ENCODE measurements at regions not wholly inside any gene's neighbourhood (a gene's known extent, or its start where the extent isn't known, plus 50 kb on each side); places are given as distances from the start of the nearest gene placed in this dataset.

DNA sequence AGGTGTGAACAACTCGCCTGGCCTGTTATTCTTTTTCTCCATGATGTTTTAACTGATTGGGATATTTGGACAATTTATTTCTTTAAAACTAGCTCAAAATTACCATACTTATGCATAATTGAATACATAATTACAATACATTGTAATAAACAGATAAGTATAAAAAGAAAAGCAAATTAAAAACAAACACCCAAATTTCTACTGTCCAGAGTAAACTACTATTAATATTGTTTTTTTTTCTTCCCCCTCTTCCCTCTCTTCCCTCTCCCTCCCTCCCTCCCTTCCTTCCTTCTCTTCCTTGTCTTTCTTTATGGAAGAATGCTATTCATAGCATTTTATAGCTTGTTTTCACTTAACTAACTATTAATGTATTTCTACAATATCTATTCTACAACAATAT is 117.7 kb upstream of the IVNS1ABP start:
- TF ChIP-seq, protein P1, sequence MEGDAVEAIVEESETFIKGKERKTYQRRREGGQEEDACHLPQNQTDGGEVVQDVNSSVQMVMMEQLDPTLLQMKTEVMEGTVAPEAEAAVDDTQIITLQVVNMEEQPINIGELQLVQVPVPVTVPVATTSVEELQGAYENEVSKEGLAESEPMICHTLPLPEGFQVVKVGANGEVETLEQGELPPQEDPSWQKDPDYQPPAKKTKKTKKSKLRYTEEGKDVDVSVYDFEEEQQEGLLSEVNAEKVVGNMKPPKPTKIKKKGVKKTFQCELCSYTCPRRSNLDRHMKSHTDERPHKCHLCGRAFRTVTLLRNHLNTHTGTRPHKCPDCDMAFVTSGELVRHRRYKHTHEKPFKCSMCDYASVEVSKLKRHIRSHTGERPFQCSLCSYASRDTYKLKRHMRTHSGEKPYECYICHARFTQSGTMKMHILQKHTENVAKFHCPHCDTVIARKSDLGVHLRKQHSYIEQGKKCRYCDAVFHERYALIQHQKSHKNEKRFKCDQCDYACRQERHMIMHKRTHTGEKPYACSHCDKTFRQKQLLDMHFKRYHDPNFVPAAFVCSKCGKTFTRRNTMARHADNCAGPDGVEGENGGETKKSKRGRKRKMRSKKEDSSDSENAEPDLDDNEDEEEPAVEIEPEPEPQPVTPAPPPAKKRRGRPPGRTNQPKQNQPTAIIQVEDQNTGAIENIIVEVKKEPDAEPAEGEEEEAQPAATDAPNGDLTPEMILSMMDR (CRISPR knock-in tag; IDR thresholded peaks at IDR 0.05), result no peak
- TF ChIP-seq PHF8 (CRISPR knock-in tag; IDR thresholded peaks at IDR 0.05) (no peak), TCF7L2 (IDR thresholded peaks at IDR 0.05; ENCODE audit: low read depth, low read length) (no peak), EZH2 (conservative IDR thresholded peaks at IDR 0.05; ENCODE audit: low read depth, low read length) (no peak), RNF2 (conservative IDR thresholded peaks at IDR 0.05; ENCODE audit: low read depth) (no peak), TGIF2 (CRISPR knock-in tag; IDR thresholded peaks at IDR 0.05) (no peak), POLR2A (IDR thresholded peaks at IDR 0.05; ENCODE audit: insufficient read depth in 1 of 2, low read depth in 2 of 2, low read length in 2 of 2) (no peak), XRCC5 (optimal IDR thresholded peaks at IDR 0.05; ENCODE audit: low read length) (no peak), GABPB1 (CRISPR knock-in tag; IDR thresholded peaks at IDR 0.05) (no peak), JUNB (CRISPR knock-in tag; IDR thresholded peaks at IDR 0.05; ENCODE audit: borderline replicate concordance) (no peak)
- TF ChIP-seq, protein P2, sequence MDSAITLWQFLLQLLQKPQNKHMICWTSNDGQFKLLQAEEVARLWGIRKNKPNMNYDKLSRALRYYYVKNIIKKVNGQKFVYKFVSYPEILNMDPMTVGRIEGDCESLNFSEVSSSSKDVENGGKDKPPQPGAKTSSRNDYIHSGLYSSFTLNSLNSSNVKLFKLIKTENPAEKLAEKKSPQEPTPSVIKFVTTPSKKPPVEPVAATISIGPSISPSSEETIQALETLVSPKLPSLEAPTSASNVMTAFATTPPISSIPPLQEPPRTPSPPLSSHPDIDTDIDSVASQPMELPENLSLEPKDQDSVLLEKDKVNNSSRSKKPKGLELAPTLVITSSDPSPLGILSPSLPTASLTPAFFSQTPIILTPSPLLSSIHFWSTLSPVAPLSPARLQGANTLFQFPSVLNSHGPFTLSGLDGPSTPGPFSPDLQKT (CRISPR knock-in tag; IDR thresholded peaks at IDR 0.05; ENCODE audit: borderline replicate concordance), result no peak
- TF ChIP-seq, protein P3, sequence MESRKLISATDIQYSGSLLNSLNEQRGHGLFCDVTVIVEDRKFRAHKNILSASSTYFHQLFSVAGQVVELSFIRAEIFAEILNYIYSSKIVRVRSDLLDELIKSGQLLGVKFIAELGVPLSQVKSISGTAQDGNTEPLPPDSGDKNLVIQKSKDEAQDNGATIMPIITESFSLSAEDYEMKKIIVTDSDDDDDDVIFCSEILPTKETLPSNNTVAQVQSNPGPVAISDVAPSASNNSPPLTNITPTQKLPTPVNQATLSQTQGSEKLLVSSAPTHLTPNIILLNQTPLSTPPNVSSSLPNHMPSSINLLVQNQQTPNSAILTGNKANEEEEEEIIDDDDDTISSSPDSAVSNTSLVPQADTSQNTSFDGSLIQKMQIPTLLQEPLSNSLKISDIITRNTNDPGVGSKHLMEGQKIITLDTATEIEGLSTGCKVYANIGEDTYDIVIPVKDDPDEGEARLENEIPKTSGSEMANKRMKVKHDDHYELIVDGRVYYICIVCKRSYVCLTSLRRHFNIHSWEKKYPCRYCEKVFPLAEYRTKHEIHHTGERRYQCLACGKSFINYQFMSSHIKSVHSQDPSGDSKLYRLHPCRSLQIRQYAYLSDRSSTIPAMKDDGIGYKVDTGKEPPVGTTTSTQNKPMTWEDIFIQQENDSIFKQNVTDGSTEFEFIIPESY (CRISPR knock-in tag; IDR thresholded peaks at IDR 0.05), result no peak
